SK-N-MC (cell line): ENCODE measurements at regions not wholly inside any gene's neighbourhood (a gene's known extent, or its start where the extent isn't known, plus 50 kb on each side); places are given as distances from the start of the nearest gene placed in this dataset.

Experiments
- EZH2 ChIP-seq: fragments of 200-600 bp; sonication (generic); IDR thresholded peaks from one replicate; pipeline ENCODE4 v1.6.1; 2017; ENCODE audit warnings: antibody characterized with exemption
- FOXP2 ChIP-seq: optimal IDR thresholded peaks from 2 replicates; pipeline ENCODE3; 2011; ENCODE audit warnings: mild to moderate bottlenecking, moderate library complexity; ENCODE audit not compliant: insufficient read depth; ENCODE audit errors: extremely low read length, control extremely low read depth
- POLR2AphosphoS5 ChIP-seq: IDR thresholded peaks from 2 replicates; pipeline ENCODE4 v1.6.1; 2012; ENCODE audit warnings: mild to moderate bottlenecking, low read depth, low read length, borderline replicate concordance

GRCh38 chr18:41899535-41899934 is 55.5 kb upstream of the PIK3C3 start:
- TF ChIP-seq EZH2 = no peak
- TF ChIP-seq POLR2AphosphoS5 = no peak
- TF ChIP-seq FOXP2 = no peak
